C4-2B (cell line): ENCODE measurements at regions not wholly inside any gene's neighbourhood (a gene's known extent, or its start where the extent isn't known, plus 50 kb on each side); places are given as distances from the start of the nearest gene placed in this dataset.

Experiments
- ZFX ChIP-seq: fragments of 450-650 bp; IDR thresholded peaks from 2 replicates; pipeline ENCODE4 v1.6.1; 2017
- TF ChIP-seq, protein P1 (sequence below): fragments of 450-650 bp; conservative IDR thresholded peaks from 2 replicates; pipeline ENCODE4 v1.5.1; 2017; ENCODE audit warnings: mild to moderate bottlenecking

DNA sequence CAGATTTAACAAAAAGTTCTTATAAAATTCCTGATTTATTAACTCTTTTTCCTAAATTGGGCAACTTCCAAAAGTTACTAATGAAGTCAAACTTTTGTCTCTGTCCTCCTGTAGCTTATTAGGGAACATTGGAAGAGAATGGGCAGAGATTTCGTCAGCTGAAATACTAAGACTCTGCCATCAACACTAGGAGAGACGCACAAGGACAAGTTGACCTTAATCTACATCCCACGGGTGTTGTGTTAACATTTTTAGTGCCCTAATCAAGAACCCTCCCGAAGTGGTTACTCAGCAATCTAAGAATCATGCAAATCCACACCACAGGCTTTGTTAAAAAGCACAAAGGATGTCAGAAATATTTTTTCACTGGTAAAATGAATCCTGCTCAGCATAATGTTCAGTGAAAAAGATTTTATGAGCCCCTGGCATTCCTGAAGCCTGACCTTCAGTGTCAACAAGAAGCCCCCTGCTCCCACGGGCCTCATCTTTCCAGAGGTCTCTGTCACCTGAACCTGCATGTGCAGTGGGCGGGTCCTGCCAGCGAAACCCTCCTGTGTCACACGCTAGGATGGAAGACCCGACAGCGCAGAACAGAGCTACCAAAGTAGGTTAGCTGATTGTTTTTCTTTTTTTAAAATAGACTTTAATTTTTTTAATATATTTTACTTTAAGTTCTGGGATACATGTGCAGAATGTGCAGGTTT lies 70.6 kb upstream of the AKR1E2 start:
- TF ChIP-seq, protein P1, sequence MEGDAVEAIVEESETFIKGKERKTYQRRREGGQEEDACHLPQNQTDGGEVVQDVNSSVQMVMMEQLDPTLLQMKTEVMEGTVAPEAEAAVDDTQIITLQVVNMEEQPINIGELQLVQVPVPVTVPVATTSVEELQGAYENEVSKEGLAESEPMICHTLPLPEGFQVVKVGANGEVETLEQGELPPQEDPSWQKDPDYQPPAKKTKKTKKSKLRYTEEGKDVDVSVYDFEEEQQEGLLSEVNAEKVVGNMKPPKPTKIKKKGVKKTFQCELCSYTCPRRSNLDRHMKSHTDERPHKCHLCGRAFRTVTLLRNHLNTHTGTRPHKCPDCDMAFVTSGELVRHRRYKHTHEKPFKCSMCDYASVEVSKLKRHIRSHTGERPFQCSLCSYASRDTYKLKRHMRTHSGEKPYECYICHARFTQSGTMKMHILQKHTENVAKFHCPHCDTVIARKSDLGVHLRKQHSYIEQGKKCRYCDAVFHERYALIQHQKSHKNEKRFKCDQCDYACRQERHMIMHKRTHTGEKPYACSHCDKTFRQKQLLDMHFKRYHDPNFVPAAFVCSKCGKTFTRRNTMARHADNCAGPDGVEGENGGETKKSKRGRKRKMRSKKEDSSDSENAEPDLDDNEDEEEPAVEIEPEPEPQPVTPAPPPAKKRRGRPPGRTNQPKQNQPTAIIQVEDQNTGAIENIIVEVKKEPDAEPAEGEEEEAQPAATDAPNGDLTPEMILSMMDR: no peak
- TF ChIP-seq ZFX: no peak
